ENCODE measurements at regions not wholly inside any gene's neighbourhood (a gene's known extent, or its start where the extent isn't known, plus 50 kb on each side); places are given as distances from the start of the nearest gene placed in this dataset.

- no peak for DNase-seq
Observed at GRCh38 chr2:212871597-212871996, 279.8 kb downstream of the IKZF2 start.

- no peak for DNase-seq
Observed at GRCh38 chr2:212864186-212864585, 287.2 kb downstream of the IKZF2 start.

- no peak for DNase-seq
Observed at GRCh38 chr2:212863185-212863588, 288.2 kb downstream of the IKZF2 start.

GRCh38 chr2:212858496-212858895 lies 292.9 kb downstream of the IKZF2 start:
- no peak for DNase-seq

- no peak for DNase-seq
Observed at GRCh38 chr2:212854771-212855170, 296.6 kb downstream of the IKZF2 start.

GRCh38 chr2:212854116-212854515 lies 297.3 kb downstream of the IKZF2 start:
- DNase-seq: no peak

- no peak for DNase-seq
Observed at GRCh38 chr2:212845941-212846340, 305.5 kb downstream of the IKZF2 start.

- DNase-seq: no peak
Observed at GRCh38 chr2:212843409-212844199, 305.0 kb upstream of the ERBB4 start.

GRCh38 chr2:212842544-212843185 lies 304.1 kb upstream of the ERBB4 start:
- peak in 4 of 56 donors; percentile 1 to 15 (median 7) for DNase-seq

GRCh38 chr2:212841460-212841859 lies 302.9 kb upstream of the ERBB4 start:
- DNase-seq: no peak

- no peak for DNase-seq
Observed at GRCh38 chr2:212832211-212833195, 293.9 kb upstream of the ERBB4 start.

GRCh38 chr2:212831671-212832199 lies 293.1 kb upstream of the ERBB4 start:
- no peak for DNase-seq

- no peak for DNase-seq
Observed at GRCh38 chr2:212816267-212816666, 277.7 kb upstream of the ERBB4 start.

- no peak for DNase-seq
Observed at GRCh38 chr2:212815453-212815852, 276.9 kb upstream of the ERBB4 start.

GRCh38 chr2:212814941-212815340 lies 276.3 kb upstream of the ERBB4 start:
- DNase-seq: no peak

- no peak for DNase-seq
Observed at GRCh38 chr2:212811921-212812320, 273.3 kb upstream of the ERBB4 start.

GRCh38 chr2:212811036-212811805 lies 272.6 kb upstream of the ERBB4 start:
- DNase-seq: no peak

- DNase-seq: no peak
Observed at GRCh38 chr2:212797484-212798205, 259.0 kb upstream of the ERBB4 start.

- DNase-seq: no peak
Observed at GRCh38 chr2:212794471-212794870, 255.9 kb upstream of the ERBB4 start.

- no peak for DNase-seq
Observed at GRCh38 chr2:212791569-212791968, 253.0 kb upstream of the ERBB4 start.
